HL-60 (cell line): ENCODE measurements at regions not wholly inside any gene's neighbourhood (a gene's known extent, or its start where the extent isn't known, plus 50 kb on each side); places are given as distances from the start of the nearest gene placed in this dataset.

Experiments
- GABPA ChIP-seq: IDR thresholded peaks from 2 replicates; pipeline ENCODE4 v1.6.1; 2012; ENCODE audit warnings: low read depth
- POLR2AphosphoS5 ChIP-seq: IDR thresholded peaks from 2 replicates; pipeline ENCODE4 v1.6.1; 2012; ENCODE audit warnings: low read depth
- SPI1 ChIP-seq: IDR thresholded peaks from 2 replicates; pipeline ENCODE4 v1.6.1; 2012; ENCODE audit warnings: low read depth, mild to moderate bottlenecking, borderline replicate concordance
- TF ChIP-seq, protein P1 (sequence below): IDR thresholded peaks from one replicate; pipeline ENCODE4 v1.5.1; 2011; ENCODE audit warnings: low read length, control low read depth, inconsistent platforms; ENCODE audit not compliant: insufficient read depth

DNA sequence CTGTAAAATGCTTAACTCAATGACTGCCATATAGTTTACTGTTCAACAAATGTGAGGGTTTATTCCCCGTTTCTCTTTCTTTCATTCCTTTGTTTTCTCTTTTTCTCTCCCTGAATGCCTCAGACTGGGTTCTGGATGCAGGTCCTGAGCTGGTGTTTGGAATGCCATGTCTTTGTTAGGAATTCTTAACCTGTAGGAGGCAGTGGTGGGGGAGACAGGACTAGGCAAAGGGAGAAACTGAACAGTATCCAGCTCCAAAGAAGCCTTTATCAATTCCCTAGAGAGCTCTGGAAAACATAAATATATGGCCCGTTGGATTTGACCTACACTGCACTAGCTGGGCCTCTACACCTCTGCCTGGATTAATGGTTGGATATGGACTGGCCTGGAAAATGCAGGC lies 621.2 kb upstream of the SLC35B3 start:
- TF ChIP-seq POLR2AphosphoS5 (no peak), GABPA (no peak), SPI1 (no peak)
- TF ChIP-seq, protein P1, sequence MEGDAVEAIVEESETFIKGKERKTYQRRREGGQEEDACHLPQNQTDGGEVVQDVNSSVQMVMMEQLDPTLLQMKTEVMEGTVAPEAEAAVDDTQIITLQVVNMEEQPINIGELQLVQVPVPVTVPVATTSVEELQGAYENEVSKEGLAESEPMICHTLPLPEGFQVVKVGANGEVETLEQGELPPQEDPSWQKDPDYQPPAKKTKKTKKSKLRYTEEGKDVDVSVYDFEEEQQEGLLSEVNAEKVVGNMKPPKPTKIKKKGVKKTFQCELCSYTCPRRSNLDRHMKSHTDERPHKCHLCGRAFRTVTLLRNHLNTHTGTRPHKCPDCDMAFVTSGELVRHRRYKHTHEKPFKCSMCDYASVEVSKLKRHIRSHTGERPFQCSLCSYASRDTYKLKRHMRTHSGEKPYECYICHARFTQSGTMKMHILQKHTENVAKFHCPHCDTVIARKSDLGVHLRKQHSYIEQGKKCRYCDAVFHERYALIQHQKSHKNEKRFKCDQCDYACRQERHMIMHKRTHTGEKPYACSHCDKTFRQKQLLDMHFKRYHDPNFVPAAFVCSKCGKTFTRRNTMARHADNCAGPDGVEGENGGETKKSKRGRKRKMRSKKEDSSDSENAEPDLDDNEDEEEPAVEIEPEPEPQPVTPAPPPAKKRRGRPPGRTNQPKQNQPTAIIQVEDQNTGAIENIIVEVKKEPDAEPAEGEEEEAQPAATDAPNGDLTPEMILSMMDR, result no peak
